ENCODE measurements at regions not wholly inside any gene's neighbourhood (a gene's known extent, or its start where the extent isn't known, plus 50 kb on each side); places are given as distances from the start of the nearest gene placed in this dataset.

DNA sequence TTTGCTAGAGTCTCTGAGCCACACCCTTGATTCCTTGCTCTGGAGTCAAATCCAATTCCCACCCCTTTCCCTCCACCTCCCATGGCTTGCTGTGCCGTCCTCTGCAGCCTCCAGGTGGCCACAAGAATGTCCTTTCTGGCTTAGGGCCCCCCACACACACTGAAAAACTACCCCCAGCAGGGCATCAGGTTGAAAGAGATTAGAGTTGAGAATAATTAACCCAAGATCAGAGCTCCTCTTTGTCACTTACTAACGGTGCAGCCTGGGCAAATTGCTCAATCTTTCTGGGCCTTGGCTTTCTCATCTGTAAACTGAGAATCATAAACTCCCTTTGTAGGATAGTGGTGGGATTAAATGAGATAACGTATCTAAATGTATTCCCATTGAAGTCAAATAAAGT is 78.5 kb downstream of the MRPL46 start:
- no peak for TF ChIP-seq EZH2phosphoT487 (IDR thresholded peaks at IDR 0.05; ENCODE audit: borderline replicate concordance, low read length)
- TF ChIP-seq, protein P1, sequence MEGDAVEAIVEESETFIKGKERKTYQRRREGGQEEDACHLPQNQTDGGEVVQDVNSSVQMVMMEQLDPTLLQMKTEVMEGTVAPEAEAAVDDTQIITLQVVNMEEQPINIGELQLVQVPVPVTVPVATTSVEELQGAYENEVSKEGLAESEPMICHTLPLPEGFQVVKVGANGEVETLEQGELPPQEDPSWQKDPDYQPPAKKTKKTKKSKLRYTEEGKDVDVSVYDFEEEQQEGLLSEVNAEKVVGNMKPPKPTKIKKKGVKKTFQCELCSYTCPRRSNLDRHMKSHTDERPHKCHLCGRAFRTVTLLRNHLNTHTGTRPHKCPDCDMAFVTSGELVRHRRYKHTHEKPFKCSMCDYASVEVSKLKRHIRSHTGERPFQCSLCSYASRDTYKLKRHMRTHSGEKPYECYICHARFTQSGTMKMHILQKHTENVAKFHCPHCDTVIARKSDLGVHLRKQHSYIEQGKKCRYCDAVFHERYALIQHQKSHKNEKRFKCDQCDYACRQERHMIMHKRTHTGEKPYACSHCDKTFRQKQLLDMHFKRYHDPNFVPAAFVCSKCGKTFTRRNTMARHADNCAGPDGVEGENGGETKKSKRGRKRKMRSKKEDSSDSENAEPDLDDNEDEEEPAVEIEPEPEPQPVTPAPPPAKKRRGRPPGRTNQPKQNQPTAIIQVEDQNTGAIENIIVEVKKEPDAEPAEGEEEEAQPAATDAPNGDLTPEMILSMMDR (IDR thresholded peaks at IDR 0.05; ENCODE audit: low read depth, low read length, poor library complexity, severe bottlenecking): no peak
- H3K79me2 ChIP-seq (ENCODE audit: control insufficient read depth, low read length): no peaks in the 10 kb centered on the region
- H3K4me1 ChIP-seq (ENCODE audit: control insufficient read depth, low read length): peaks cover 12% of the 10 kb centered on the region
- no peaks in the 10 kb centered on the region for H4K20me1 ChIP-seq (ENCODE audit: control insufficient read depth, insufficient read depth, low read depth, low read length)
- H3F3A ChIP-seq (ENCODE audit: control insufficient read depth, insufficient read depth): no peaks in the 10 kb centered on the region
- no peaks in the 10 kb centered on the region for H3K36me3 ChIP-seq (ENCODE audit: control insufficient read depth, low read length)
- H3K27me3 ChIP-seq (ENCODE audit: control insufficient read depth, low read length): no peaks in the 10 kb centered on the region
- no peaks in the 10 kb centered on the region for H3K9me2 ChIP-seq (replicated peaks; ENCODE audit: control insufficient read depth, low read length)
- H3K4me2 ChIP-seq (ENCODE audit: low read length): no peak overlapping the region
- H3K27ac ChIP-seq (ENCODE audit: low read depth, low read length): no peak overlapping the region
- no peak overlapping the region for H3K4me3 ChIP-seq (ENCODE audit: low read length)
- no peaks in the 10 kb centered on the region for H3K9me3 ChIP-seq (ENCODE audit: control insufficient read depth, insufficient read depth, low read length)

- Histone ChIP-seq H3K4me2 (ENCODE audit: low read length) (no peak overlapping the region), H3K27me3 (ENCODE audit: control insufficient read depth, low read length) (no peaks in the 10 kb centered on the region), H3K4me3 (ENCODE audit: low read length) (no peak overlapping the region), H3K9me3 (ENCODE audit: control insufficient read depth, insufficient read depth, low read length) (no peaks in the 10 kb centered on the region), H3K36me3 (ENCODE audit: control insufficient read depth, low read length) (no peaks in the 10 kb centered on the region), H3F3A (ENCODE audit: control insufficient read depth, insufficient read depth) (no peaks in the 10 kb centered on the region), H3K4me1 (ENCODE audit: control insufficient read depth, low read length) (no peaks in the 10 kb centered on the region), H3K27ac (ENCODE audit: low read depth, low read length) (no peak overlapping the region), H4K20me1 (ENCODE audit: control insufficient read depth, insufficient read depth, low read depth, low read length) (no peaks in the 10 kb centered on the region), H3K79me2 (ENCODE audit: control insufficient read depth, low read length) (no peaks in the 10 kb centered on the region), H3K9me2 (replicated peaks; ENCODE audit: control insufficient read depth, low read length) (no peaks in the 10 kb centered on the region)
- no peak for TF ChIP-seq EZH2phosphoT487 (IDR thresholded peaks at IDR 0.05; ENCODE audit: borderline replicate concordance, low read length)
- TF ChIP-seq, protein P1 (IDR thresholded peaks at IDR 0.05; ENCODE audit: low read depth, low read length, poor library complexity, severe bottlenecking): no peak
Observed at GRCh38 chr15:88385078-88385700, 82.0 kb downstream of the MRPL46 start.

DNA sequence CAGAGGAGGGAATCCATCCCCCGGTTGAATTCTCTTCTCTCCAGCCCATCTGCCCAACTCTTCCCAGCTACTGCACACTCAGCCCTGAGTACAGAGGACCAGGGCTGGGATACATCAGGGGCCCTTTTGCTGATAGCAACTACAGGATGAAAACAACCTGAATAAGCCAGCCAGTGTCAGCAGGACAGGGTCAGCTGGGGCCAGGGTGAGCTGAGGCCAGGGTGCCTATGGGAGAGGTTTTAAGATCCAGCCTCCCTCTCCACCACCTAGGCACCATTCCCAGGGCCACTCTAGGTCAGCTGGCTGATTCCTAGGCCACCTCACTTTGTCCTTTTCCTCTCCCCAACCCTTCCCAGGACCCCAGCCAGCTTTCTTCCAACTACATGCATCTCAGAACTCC is 83.8 kb downstream of the MRPL46 start:
- no peaks in the 10 kb centered on the region for H3F3A ChIP-seq (ENCODE audit: control insufficient read depth, insufficient read depth)
- H3K79me2 ChIP-seq (ENCODE audit: control insufficient read depth, low read length): no peaks in the 10 kb centered on the region
- H3K9me3 ChIP-seq (ENCODE audit: control insufficient read depth, insufficient read depth, low read length): no peaks in the 10 kb centered on the region
- no peak overlapping the region for H3K4me2 ChIP-seq (ENCODE audit: low read length)
- no peaks in the 10 kb centered on the region for H3K27me3 ChIP-seq (ENCODE audit: control insufficient read depth, low read length)
- no peaks in the 10 kb centered on the region for H4K20me1 ChIP-seq (ENCODE audit: control insufficient read depth, insufficient read depth, low read depth, low read length)
- no peak overlapping the region for H3K4me3 ChIP-seq (ENCODE audit: low read length)
- no peak overlapping the region for H3K27ac ChIP-seq (ENCODE audit: low read depth, low read length)
- TF ChIP-seq EZH2phosphoT487 (IDR thresholded peaks at IDR 0.05; ENCODE audit: borderline replicate concordance, low read length): no peak
- TF ChIP-seq, protein P1 (IDR thresholded peaks at IDR 0.05; ENCODE audit: low read depth, low read length, poor library complexity, severe bottlenecking): no peak
- no peaks in the 10 kb centered on the region for H3K4me1 ChIP-seq (ENCODE audit: control insufficient read depth, low read length)
- no peaks in the 10 kb centered on the region for H3K36me3 ChIP-seq (ENCODE audit: control insufficient read depth, low read length)
- no peaks in the 10 kb centered on the region for H3K9me2 ChIP-seq (replicated peaks; ENCODE audit: control insufficient read depth, low read length)

Data from DOHH2 (cell line).